Mononuclear cell (primary cell): ENCODE measurements at regions not wholly inside any gene's neighbourhood (a gene's known extent, or its start where the extent isn't known, plus 50 kb on each side); places are given as distances from the start of the nearest gene placed in this dataset.
"Not testable (repeated sequence)": the region's sequence is repeated elsewhere in the genome, so short reads cannot be mapped to it uniquely, and the experiment has no call there.

Source experiments
- H3K27me3 ChIP-seq: 2 replicates; pipeline ENCODE4 v1.6.0; 2011; ENCODE audit warnings: low read length, control low read depth; ENCODE audit not compliant: insufficient read depth
- H3K4me1 ChIP-seq: 2 replicates; pipeline ENCODE4 v1.5.1; 2011; ENCODE audit warnings: mild to moderate bottlenecking, low read length, control low read depth; ENCODE audit not compliant: insufficient read depth
- H3K4me3 ChIP-seq: 2 replicates; pipeline ENCODE4 v1.5.1; 2011; ENCODE audit warnings: mild to moderate bottlenecking, low read length, moderate library complexity
- H3K9me3 ChIP-seq: 2 replicates; pipeline ENCODE4 v1.5.1; 2011; ENCODE audit warnings: low read depth, mild to moderate bottlenecking, control low read depth, low read length

- Histone ChIP-seq H3K4me3 (no peak overlapping the region), H3K4me1 (no peaks in the 10 kb centered on the region), H3K27me3 (no peaks in the 10 kb centered on the region), H3K9me3 (no peaks in the 10 kb centered on the region)
These were observed 202.1 kb upstream of the SLC7A11 start for GRCh38 chr4:138444260-138444659.

GRCh38 chr4:138439143-138439581 is 197.0 kb upstream of the SLC7A11 start:
- no peak overlapping the region for H3K4me3 ChIP-seq
- peaks cover 4% of the 10 kb centered on the region for H3K9me3 ChIP-seq
- H3K27me3 ChIP-seq, result no peaks in the 10 kb centered on the region
- H3K4me1 ChIP-seq, result no peaks in the 10 kb centered on the region

DNA sequence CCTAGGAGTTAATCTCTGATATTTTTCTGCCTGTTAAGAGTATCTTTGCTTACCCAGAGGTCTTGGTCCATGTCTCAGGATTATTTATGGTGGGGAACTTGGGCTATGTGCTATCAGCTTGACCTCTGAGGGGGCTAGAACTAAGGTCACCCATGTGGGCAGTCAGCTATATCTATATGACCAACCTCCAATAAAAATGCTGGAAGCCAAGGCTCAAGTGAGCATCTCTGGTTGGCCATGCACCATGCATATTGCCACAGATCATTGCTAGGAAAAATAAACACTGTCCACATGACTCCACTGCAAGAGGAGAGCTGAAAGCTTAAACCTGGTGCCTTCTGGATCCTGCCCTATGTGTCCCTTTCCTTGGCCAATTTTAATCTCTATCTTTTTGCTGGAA is 196.5 kb upstream of the SLC7A11 start:
- Histone ChIP-seq H3K27me3 (no peaks in the 10 kb centered on the region), H3K4me1 (no peaks in the 10 kb centered on the region), H3K4me3 (no peak overlapping the region), H3K9me3 (peaks cover 4% of the 10 kb centered on the region)

DNA sequence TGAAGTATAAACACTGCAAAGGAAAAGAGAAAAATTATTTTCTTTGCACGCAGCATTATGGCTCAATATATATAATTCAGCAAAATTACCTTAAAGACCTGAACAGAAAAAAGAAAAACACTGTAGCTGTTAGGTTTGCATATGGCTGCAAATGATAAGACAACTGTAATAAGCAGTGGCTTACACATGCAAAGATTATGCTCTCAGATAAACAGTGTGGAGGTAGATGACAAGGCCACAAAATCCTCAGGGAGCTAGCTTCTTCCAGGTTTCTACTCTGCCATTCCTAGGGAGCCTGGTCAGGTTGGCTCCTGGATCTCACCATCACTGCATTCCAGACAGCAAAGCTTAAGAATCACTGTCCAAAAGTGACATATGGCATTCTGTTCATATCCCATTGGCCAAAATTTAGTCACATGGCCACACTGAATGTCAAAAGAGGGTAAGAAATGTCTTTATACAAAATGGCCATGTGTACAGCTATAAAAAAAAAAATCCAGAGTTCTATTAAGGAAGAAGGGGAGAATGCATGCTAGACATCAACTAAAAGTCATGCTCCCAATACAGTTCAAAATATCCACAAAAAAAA is 195.2 kb upstream of the SLC7A11 start:
- no peaks in the 10 kb centered on the region for H3K4me1 ChIP-seq
- no peak overlapping the region for H3K4me3 ChIP-seq
- H3K9me3 ChIP-seq, result peaks cover 4% of the 10 kb centered on the region
- no peaks in the 10 kb centered on the region for H3K27me3 ChIP-seq

- not testable (repeated sequence) for H3K9me3 ChIP-seq, H3K4me3 ChIP-seq, H3K4me1 ChIP-seq, H3K27me3 ChIP-seq
These were observed 193.6 kb upstream of the SLC7A11 start for GRCh38 chr4:138435733-138436132.

DNA sequence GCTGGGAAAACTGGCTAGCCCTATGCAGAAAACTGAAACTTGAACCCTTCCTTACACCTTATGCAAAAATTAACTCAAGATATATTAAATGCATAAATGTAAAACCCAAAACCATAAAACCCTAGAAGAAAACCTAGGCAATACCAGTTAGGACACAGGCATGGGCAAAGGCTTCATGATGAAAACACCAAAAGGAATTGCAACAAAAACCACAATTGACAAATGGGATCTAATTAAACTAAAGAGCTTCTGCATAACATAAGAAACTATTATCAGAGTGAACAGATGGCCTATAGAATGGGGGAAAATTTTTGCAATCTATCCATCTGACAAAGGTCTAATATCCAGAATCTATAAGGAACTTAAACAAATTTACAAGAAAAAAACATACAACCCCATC is 192.9 kb upstream of the SLC7A11 start:
- H3K4me1 ChIP-seq, H3K27me3 ChIP-seq, H3K9me3 ChIP-seq, H3K4me3 ChIP-seq: not testable (repeated sequence)

DNA sequence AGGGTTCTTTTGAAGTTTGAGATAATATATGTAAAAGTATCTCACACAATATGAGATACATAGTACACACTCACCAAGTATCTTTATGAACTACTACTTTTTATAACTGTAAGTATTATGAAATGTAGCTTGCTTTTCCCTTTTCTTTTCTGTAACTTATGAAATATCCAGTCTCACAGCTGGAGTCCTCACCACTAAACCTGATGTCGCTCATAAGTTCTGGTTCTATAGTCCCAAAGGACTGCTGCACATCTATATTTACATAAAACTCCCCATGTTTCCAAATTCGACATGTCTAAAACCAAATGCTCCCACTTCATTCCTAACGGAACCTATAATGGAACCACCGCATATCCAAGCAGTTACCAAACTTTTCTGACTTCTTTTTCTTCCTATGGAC is 186.5 kb upstream of the SLC7A11 start:
- Histone ChIP-seq H3K27me3 (no peaks in the 10 kb centered on the region), H3K4me1 (no peaks in the 10 kb centered on the region), H3K9me3 (no peaks in the 10 kb centered on the region), H3K4me3 (no peak overlapping the region)

- Histone ChIP-seq H3K9me3 (no peaks in the 10 kb centered on the region), H3K4me3 (no peak overlapping the region), H3K27me3 (no peaks in the 10 kb centered on the region), H3K4me1 (no peaks in the 10 kb centered on the region)
These were observed 184.6 kb upstream of the SLC7A11 start for GRCh38 chr4:138426786-138427185.

DNA sequence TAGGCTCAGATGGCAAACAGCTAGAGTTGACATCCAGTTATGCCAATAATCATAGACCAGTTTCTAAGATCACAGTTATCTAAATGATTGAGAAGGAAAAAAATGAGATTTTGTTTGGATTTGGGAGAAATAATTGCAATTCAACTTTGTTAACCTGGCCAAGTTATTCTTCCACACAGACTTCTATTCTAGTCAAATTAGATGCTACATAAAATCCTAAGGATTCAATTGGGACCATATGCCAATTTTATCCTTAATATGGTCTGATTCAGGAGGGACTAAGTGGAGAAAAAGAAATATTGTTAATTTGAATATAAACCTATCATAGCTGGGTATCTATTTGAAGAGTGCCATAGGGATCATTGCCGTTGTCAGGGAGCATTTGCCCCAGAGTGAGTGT is 178.3 kb upstream of the SLC7A11 start:
- H3K9me3 ChIP-seq, result no peaks in the 10 kb centered on the region
- no peak overlapping the region for H3K4me3 ChIP-seq
- no peaks in the 10 kb centered on the region for H3K27me3 ChIP-seq
- H3K4me1 ChIP-seq, result no peaks in the 10 kb centered on the region

GRCh38 chr4:138414202-138414601 is 172.1 kb upstream of the SLC7A11 start:
- Histone ChIP-seq H3K9me3 (no peaks in the 10 kb centered on the region), H3K4me1 (peaks cover 4% of the 10 kb centered on the region), H3K27me3 (no peaks in the 10 kb centered on the region), H3K4me3 (no peak overlapping the region)

DNA sequence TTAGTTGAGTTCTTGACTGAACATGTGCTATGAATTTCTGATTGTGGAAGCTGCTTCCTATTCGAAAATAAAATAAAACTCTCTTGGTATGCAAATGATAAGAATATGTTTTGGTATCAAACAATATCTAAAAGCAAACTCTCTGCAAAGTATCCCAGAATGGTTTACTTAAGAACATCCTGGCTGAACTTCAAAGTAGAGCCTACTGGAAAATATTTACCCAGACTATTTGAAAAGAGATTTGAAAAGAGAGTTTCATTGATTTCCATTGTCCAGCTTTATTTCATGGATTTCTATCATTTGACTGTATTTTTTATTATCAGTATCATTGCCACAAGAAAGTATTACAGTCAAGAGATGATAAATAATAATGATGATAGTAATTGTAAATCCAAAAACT is 171.1 kb upstream of the SLC7A11 start:
- Histone ChIP-seq H3K27me3 (no peaks in the 10 kb centered on the region), H3K9me3 (no peaks in the 10 kb centered on the region), H3K4me3 (no peak overlapping the region), H3K4me1 (peaks cover 4% of the 10 kb centered on the region)

- H3K9me3 ChIP-seq, result no peaks in the 10 kb centered on the region
- H3K27me3 ChIP-seq, result no peaks in the 10 kb centered on the region
- no peak overlapping the region for H3K4me3 ChIP-seq
- peaks cover 4% of the 10 kb centered on the region for H3K4me1 ChIP-seq
These were observed 170.7 kb upstream of the SLC7A11 start for GRCh38 chr4:138412847-138413246.

DNA sequence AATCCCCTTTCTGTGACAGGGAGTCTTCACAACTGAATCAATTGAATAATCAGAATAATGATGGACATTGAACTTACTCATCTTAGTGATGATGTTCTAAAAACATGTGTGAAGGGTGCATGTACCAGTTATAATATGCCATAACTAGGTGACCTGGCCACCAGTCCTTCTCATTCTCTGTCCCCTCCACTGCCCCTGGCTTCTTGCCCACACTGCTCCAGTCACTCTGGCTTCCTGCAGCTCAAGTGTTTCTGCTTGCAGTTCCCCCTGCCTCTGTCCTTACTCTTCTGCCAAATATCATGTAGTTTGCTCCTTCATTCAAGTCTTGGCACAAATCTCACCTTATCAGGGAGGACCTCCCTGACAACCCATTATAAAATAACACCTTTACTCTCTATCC is 168.1 kb upstream of the SLC7A11 start:
- Histone ChIP-seq H3K27me3 (no peaks in the 10 kb centered on the region), H3K4me1 (peaks cover 21% of the 10 kb centered on the region), H3K4me3 (no peak overlapping the region), H3K9me3 (no peaks in the 10 kb centered on the region)

- no peaks in the 10 kb centered on the region for H3K9me3 ChIP-seq
- H3K4me3 ChIP-seq, result no peak overlapping the region
- no peaks in the 10 kb centered on the region for H3K27me3 ChIP-seq
- peaks cover 25% of the 10 kb centered on the region for H3K4me1 ChIP-seq
These were observed 167.5 kb upstream of the SLC7A11 start for GRCh38 chr4:138409670-138410069.

GRCh38 chr4:138408758-138409157 is 166.6 kb upstream of the SLC7A11 start:
- H3K4me1 ChIP-seq, result peaks cover 21% of the 10 kb centered on the region
- H3K27me3 ChIP-seq, result no peaks in the 10 kb centered on the region
- no peak overlapping the region for H3K4me3 ChIP-seq
- no peaks in the 10 kb centered on the region for H3K9me3 ChIP-seq

DNA sequence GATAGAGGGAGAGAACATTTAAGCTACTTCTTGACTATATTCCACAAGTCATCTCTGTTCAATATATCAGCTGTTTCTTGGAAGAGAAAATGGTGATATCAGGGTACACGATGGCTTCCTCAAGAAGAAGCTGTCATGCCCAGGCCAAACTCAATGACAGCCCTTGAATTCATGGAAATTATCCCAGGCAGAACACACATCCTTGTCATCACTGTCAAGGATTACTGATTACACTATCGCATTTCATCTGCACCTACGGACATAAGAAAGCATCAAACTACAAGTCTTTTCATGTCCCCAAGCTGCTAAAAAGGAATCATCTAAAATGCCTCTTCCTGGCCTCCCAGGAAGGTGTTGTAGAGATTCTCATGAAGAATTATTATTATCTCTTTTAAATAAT is 165.2 kb upstream of the SLC7A11 start:
- peaks cover 21% of the 10 kb centered on the region for H3K4me1 ChIP-seq

More for the DNA sequence above, 165.2 kb upstream of the SLC7A11 start:
- Histone ChIP-seq H3K27me3 (no peaks in the 10 kb centered on the region), H3K9me3 (no peaks in the 10 kb centered on the region), H3K4me3 (no peak overlapping the region)
